ENCODE measurements at regions not wholly inside any gene's neighbourhood (a gene's known extent, or its start where the extent isn't known, plus 50 kb on each side); places are given as distances from the start of the nearest gene placed in this dataset.

GRCh38 chr2:163934131-163934530 is 198.3 kb upstream of the FIGN start:
- no peak overlapping the region for H2BK120ac ChIP-seq (ENCODE audit: low read depth, low read length)
- no peak overlapping the region for H3K9ac ChIP-seq (ENCODE audit: low read depth, low read length)
- no peak overlapping the region for H3K4ac ChIP-seq (ENCODE audit: low read depth, low read length)
- no peak for DNase-seq
- no peak overlapping the region for H3K4me3 ChIP-seq (ENCODE audit: insufficient read depth, low read depth, low read length)
- no peaks in the 10 kb centered on the region for H3K9me1 ChIP-seq (ENCODE audit: insufficient read depth, low read length)
- H3K27ac ChIP-seq (ENCODE audit: insufficient read depth, low read length) = no peak overlapping the region
- H2BK20ac ChIP-seq (ENCODE audit: low read depth, low read length) = no peak overlapping the region
- no peak overlapping the region for H2BK15ac ChIP-seq (ENCODE audit: low read depth, low read length)
- no peak overlapping the region for H3K4me2 ChIP-seq (ENCODE audit: low read depth, low read length)
- ATAC-seq (ENCODE audit: low read depth) = no peak
- in situ Hi-C loops (cut with MboI; ENCODE audit: low sequenced_read_pairs) = no loop called here
- no peak overlapping the region for H2BK5ac ChIP-seq (ENCODE audit: low read depth, low read length, poor library complexity, severe bottlenecking)
- BruUV-seq (replicated peaks) = no TSS peak
- H4K91ac ChIP-seq (ENCODE audit: insufficient read depth, low read depth, low read length) = no peak overlapping the region
- no peak overlapping the region for H2AK5ac ChIP-seq (ENCODE audit: low read depth, low read length)
- no peaks in the 10 kb centered on the region; the same call in 1 of the 2 replicates for H3K9me3 ChIP-seq (ENCODE audit: control insufficient read depth, insufficient read depth, low read length)
- intact Hi-C loops (cut with micrococcal nuclease) = no loop called here
- H3K27me3 ChIP-seq (ENCODE audit: control insufficient read depth, insufficient read depth, low read length) = no peaks in the 10 kb centered on the region
- dilution Hi-C loops (cut with HindIII; ENCODE audit: low sequenced_read_pairs, unreplicated experiment) = no loop called here
- H2AFZ ChIP-seq (replicated peaks; ENCODE audit: low read length, poor library complexity) = no peak overlapping the region
- ChIA-PET CTCF (no interaction called here), POLR2A (ENCODE audit: unreplicated experiment) (no interaction called here)
- TF ChIP-seq RFX5 (IDR thresholded peaks at IDR 0.05; ENCODE audit: low read depth, low read length) (no peak), MXI1 (IDR thresholded peaks at IDR 0.05; ENCODE audit: borderline replicate concordance, low read depth, low read length) (no peak), POLR2A (IDR thresholded peaks at IDR 0.05; ENCODE audit: low read depth, low read length) (no peak), FOS (IDR thresholded peaks at IDR 0.05; ENCODE audit: low read depth, low read length) (no peak)
- no peaks in the 10 kb centered on the region for H3K36me3 ChIP-seq (ENCODE audit: control insufficient read depth, insufficient read depth, low read length)
- no peak overlapping the region for H3K18ac ChIP-seq (ENCODE audit: low read depth, low read length)
- H3K4me1 ChIP-seq (ENCODE audit: control insufficient read depth, insufficient read depth, low read length) = no peaks in the 10 kb centered on the region
- no peak overlapping the region for H3K23ac ChIP-seq (ENCODE audit: low read depth, low read length)
- H4K5ac ChIP-seq (ENCODE audit: low read depth, low read length) = no peak overlapping the region
- no peak overlapping the region for H4K8ac ChIP-seq (ENCODE audit: low read depth in 2 of 2, low read length in 2 of 2)
- no peaks in the 10 kb centered on the region for H4K20me1 ChIP-seq (ENCODE audit: insufficient read depth, low read length)
- H3K79me1 ChIP-seq (ENCODE audit: low read depth in 1 of 2, low read length in 2 of 2) = no peaks in the 10 kb centered on the region
- no peak overlapping the region for H3K56ac ChIP-seq (ENCODE audit: extremely low read depth, insufficient read depth, low read length)
- no peak overlapping the region for H2AK9ac ChIP-seq (replicated peaks; ENCODE audit: low read depth, low read length, poor library complexity)
- no peak overlapping the region for H3K14ac ChIP-seq (replicated peaks; ENCODE audit: low read depth, low read length)

All from IMR-90 (cell line).